SK-N-SH (cell line): ENCODE measurements at regions not wholly inside any gene's neighbourhood (a gene's known extent, or its start where the extent isn't known, plus 50 kb on each side); places are given as distances from the start of the nearest gene placed in this dataset.

Experiments
- EZH2phosphoT487 ChIP-seq: fragments of 200-600 bp; sonication (generic); IDR thresholded peaks from 2 replicates; pipeline ENCODE4 v1.6.1; 2017; ENCODE audit warnings: low read depth, mixed run types, mild to moderate bottlenecking, antibody characterized with exemption, moderate library complexity, borderline replicate concordance
- GABPA ChIP-seq: IDR thresholded peaks from 2 replicates; pipeline ENCODE4 v1.4.0; 2012; ENCODE audit warnings: low read depth, mild to moderate bottlenecking
- GATA2 ChIP-seq: sonication (generic); formaldehyde crosslinking; IDR thresholded peaks from 2 replicates; pipeline ENCODE4 v1.5.0; 2020; ENCODE audit warnings: mild to moderate bottlenecking, missing genetic modification reagents
- MXI1 ChIP-seq: IDR thresholded peaks from 2 replicates; pipeline ENCODE4 v1.6.1; 2012; ENCODE audit warnings: mild to moderate bottlenecking, low read depth, low read length, improper control_type of control experiment
- TAF1 ChIP-seq: IDR thresholded peaks from 2 replicates; pipeline ENCODE4 v1.6.1; 2012; ENCODE audit warnings: low read depth, mild to moderate bottlenecking, low read length, moderate library complexity, borderline replicate concordance
- TCF12 ChIP-seq: IDR thresholded peaks from 2 replicates; pipeline ENCODE4 v1.4.0; 2012
- TF ChIP-seq, protein P1 (sequence below): fragments of 200-600 bp; sonication (generic); IDR thresholded peaks from 2 replicates; pipeline ENCODE4 v1.6.1; 2017; ENCODE audit warnings: antibody characterized with exemption, mild to moderate bottlenecking, moderate library complexity
- TF ChIP-seq, protein P2 (sequence below): IDR thresholded peaks from 2 replicates; pipeline ENCODE4 v1.6.1; 2012; ENCODE audit warnings: mild to moderate bottlenecking, low read depth, low read length, moderate library complexity

DNA sequence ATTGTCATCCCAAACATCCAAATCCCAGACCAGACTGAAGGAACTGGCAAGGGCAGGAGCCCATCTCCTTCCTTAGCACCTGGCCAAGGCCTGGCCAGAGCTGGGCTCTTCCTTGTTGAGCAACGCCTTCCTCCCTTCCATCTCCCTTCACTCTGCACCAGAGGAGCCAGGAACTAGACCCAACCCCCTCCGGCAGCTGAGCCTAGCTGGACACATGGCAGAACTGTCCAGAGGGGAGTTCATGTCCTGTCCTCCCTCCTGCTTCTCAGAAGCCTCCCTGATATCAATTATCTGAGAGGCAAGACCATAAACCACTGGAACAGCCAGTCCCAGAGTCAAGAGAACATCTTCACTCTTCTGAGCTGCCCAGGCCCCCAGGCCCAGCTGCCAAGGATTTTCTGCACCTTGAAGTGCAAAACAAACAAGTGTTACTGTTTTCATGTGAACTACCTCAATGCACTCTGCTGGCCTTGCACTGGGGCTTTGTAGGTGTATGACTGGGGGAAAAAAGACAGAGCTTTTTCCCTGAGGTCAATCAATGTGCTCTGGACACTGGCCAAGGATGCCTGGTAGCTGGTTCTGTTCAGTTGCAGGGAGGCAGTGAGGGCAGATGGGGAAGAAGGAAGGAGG is 104.5 kb upstream of the KCNK12 start:
- TF ChIP-seq GABPA = no peak
- TF ChIP-seq, protein P1, sequence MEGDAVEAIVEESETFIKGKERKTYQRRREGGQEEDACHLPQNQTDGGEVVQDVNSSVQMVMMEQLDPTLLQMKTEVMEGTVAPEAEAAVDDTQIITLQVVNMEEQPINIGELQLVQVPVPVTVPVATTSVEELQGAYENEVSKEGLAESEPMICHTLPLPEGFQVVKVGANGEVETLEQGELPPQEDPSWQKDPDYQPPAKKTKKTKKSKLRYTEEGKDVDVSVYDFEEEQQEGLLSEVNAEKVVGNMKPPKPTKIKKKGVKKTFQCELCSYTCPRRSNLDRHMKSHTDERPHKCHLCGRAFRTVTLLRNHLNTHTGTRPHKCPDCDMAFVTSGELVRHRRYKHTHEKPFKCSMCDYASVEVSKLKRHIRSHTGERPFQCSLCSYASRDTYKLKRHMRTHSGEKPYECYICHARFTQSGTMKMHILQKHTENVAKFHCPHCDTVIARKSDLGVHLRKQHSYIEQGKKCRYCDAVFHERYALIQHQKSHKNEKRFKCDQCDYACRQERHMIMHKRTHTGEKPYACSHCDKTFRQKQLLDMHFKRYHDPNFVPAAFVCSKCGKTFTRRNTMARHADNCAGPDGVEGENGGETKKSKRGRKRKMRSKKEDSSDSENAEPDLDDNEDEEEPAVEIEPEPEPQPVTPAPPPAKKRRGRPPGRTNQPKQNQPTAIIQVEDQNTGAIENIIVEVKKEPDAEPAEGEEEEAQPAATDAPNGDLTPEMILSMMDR = no peak
- TF ChIP-seq, protein P2, sequence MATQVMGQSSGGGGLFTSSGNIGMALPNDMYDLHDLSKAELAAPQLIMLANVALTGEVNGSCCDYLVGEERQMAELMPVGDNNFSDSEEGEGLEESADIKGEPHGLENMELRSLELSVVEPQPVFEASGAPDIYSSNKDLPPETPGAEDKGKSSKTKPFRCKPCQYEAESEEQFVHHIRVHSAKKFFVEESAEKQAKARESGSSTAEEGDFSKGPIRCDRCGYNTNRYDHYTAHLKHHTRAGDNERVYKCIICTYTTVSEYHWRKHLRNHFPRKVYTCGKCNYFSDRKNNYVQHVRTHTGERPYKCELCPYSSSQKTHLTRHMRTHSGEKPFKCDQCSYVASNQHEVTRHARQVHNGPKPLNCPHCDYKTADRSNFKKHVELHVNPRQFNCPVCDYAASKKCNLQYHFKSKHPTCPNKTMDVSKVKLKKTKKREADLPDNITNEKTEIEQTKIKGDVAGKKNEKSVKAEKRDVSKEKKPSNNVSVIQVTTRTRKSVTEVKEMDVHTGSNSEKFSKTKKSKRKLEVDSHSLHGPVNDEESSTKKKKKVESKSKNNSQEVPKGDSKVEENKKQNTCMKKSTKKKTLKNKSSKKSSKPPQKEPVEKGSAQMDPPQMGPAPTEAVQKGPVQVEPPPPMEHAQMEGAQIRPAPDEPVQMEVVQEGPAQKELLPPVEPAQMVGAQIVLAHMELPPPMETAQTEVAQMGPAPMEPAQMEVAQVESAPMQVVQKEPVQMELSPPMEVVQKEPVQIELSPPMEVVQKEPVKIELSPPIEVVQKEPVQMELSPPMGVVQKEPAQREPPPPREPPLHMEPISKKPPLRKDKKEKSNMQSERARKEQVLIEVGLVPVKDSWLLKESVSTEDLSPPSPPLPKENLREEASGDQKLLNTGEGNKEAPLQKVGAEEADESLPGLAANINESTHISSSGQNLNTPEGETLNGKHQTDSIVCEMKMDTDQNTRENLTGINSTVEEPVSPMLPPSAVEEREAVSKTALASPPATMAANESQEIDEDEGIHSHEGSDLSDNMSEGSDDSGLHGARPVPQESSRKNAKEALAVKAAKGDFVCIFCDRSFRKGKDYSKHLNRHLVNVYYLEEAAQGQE = no peak
- no peak for TF ChIP-seq TCF12
- TF ChIP-seq GATA2 (CRISPR knock-in tag) = no peak
- TF ChIP-seq MXI1 = no peak
- no peak for TF ChIP-seq EZH2phosphoT487
- no peak for TF ChIP-seq TAF1
